ENCODE measurements at regions not wholly inside any gene's neighbourhood (a gene's known extent, or its start where the extent isn't known, plus 50 kb on each side); places are given as distances from the start of the nearest gene placed in this dataset.

DNA sequence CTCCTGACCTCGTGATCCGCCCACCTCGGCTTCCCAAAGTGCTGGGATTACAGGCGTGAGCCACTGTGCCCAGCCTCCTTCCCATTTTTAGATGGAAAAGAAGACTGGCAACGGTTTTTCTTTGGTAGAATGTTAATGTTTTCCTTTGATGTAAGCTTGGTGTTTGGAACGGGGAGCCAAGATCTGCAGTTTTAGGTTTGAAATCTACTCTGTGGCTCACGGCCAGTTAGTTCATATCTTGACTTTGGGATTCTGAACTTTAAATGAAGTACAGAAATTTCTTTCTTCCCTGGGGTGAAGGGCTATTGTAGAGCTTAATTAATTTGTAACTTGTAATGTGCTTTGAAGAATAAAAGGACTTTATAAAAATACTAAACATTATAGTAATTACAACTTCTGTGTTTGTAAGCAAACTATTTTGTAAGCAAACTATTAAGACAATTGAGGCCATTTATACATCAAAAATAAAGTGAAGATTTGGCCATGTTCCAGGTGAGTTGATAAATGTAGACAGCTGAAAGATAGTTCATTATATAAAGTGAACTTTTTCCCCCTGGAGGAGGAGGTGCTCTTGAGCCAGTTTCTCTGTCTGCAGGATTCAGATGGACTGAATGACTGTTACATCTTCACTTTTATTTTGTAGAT, 117.1 kb upstream of the TUT7 start:
- Histone ChIP-seq H2AFZ (ENCODE audit: low read depth, low read length) (no peak overlapping the region), H3K27ac (ENCODE audit: extremely low read depth, low read depth, low read length) (no peak overlapping the region), H4K20me1 (replicated peaks; ENCODE audit: control insufficient read depth, insufficient read depth, low read length) (no peaks in the 10 kb centered on the region), H3K36me3 (ENCODE audit: control insufficient read depth, insufficient read depth, low read length) (no peaks in the 10 kb centered on the region), H3K9me1 (ENCODE audit: control insufficient read depth, insufficient read depth, low read length) (no peaks in the 10 kb centered on the region), H3K4me3 (no peak overlapping the region), H3K9ac (ENCODE audit: insufficient read depth in 1 of 2, low read depth in 2 of 2, low read length in 2 of 2) (no peak overlapping the region), H3K9me3 (replicated peaks; ENCODE audit: control insufficient read depth, insufficient read depth, low read depth, low read length) (no peaks in the 10 kb centered on the region), H3K27me3 (ENCODE audit: control insufficient read depth in 2 of 2, insufficient read depth in 2 of 2, low read length in 2 of 2) (no peaks in the 10 kb centered on the region), H3K79me2 (ENCODE audit: control insufficient read depth, insufficient read depth, low read length) (no peaks in the 10 kb centered on the region), H3K4me1 (replicated peaks in 1 of 2; ENCODE audit: control insufficient read depth in 2 of 2, insufficient read depth in 2 of 2, low read length in 2 of 2) (no peaks in the 10 kb centered on the region), H3K4me2 (ENCODE audit: insufficient read depth, low read length) (no peak overlapping the region)
- no TSS peak for BruUV-seq (replicated peaks)
- POLR2A ChIA-PET: interaction anchor here (0.6 to 0.7 kb wide), 2 partner anchors 47 to 798 kb away, joined by 3 to 4 read pairs; no protein-coding TSS in a partner anchor
- intact Hi-C loops (cut with micrococcal nuclease): no loop called here
- ATAC-seq (no peak), FAIRE-seq (no peak), DNase-seq (ENCODE audit: extremely low read depth in 1 of 4, low spot score in 3 of 4) (no peak)
- in situ Hi-C loops (cut with MboI): no loop called here
- WGBS (ENCODE audit: insufficient coverage, low coverage, missing lambda C conversion rate): 0% methylated on average over 7 of the region's 7 CpGs
- CTCF ChIA-PET (ENCODE audit: low intra/inter-chr PET ratio): no interaction called here
- TF ChIP-seq ARNT (IDR thresholded peaks at IDR 0.05) (no peak), SOX6 (IDR thresholded peaks at IDR 0.05) (no peak), CBX1 (IDR thresholded peaks at IDR 0.05; ENCODE audit: low read depth) (no peak), EP300 (IDR thresholded peaks at IDR 0.05; ENCODE audit: low read length) (no peak), CHD7 (IDR thresholded peaks at IDR 0.05; ENCODE audit: low read depth, low read length) (no peak), MTF1 (CRISPR knock-in tag; IDR thresholded peaks at IDR 0.05; ENCODE audit: borderline replicate concordance) (no peak), RFX7 (CRISPR knock-in tag; IDR thresholded peaks at IDR 0.05) (no peak)
- TF ChIP-seq, protein P1, sequence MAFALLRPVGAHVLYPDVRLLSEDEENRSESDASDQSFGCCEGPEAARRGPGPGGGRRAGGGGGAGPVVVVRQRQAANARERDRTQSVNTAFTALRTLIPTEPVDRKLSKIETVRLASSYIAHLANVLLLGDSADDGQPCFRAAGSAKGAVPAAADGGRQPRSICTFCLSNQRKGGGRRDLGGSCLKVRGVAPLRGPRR (CRISPR knock-in tag; IDR thresholded peaks at IDR 0.05): no peak
- TF ChIP-seq, protein P2, sequence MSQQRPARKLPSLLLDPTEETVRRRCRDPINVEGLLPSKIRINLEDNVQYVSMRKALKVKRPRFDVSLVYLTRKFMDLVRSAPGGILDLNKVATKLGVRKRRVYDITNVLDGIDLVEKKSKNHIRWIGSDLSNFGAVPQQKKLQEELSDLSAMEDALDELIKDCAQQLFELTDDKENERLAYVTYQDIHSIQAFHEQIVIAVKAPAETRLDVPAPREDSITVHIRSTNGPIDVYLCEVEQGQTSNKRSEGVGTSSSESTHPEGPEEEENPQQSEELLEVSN (IDR thresholded peaks at IDR 0.05; ENCODE audit: borderline replicate concordance in 1 of 2, extremely low read depth in 1 of 2, insufficient read depth in 1 of 2, insufficient read length in 1 of 2, low read depth in 1 of 2, low read length in 1 of 2, poor library complexity in 1 of 2, severe bottlenecking in 1 of 2): no peak

All from K562 (cell line).